ENCODE measurements at regions not wholly inside any gene's neighbourhood (a gene's known extent, or its start where the extent isn't known, plus 50 kb on each side); places are given as distances from the start of the nearest gene placed in this dataset.
"Not testable (repeated sequence)": the region's sequence is repeated elsewhere in the genome, so short reads cannot be mapped to it uniquely, and the experiment has no call there.

- not testable (repeated sequence) for TF ChIP-seq POLR2A, POLR2AphosphoS5, CTCF, EP300 (IDR thresholded peaks at IDR 0.05)
These were observed 140.2 kb upstream of the FOXD4L5 start for GRCh38 chr9:65425183-65425582.

Measured in gastroesophageal sphincter (tissue), 3 donors.